AG08395 (cell line): ENCODE measurements at regions not wholly inside any gene's neighbourhood (a gene's known extent, or its start where the extent isn't known, plus 50 kb on each side); places are given as distances from the start of the nearest gene placed in this dataset.

Source experiments
- DNase-seq: peaks from one replicate; pipeline ENCODE4 v3.0.0; 2012; ENCODE audit warnings: mixed read lengths, low spot score

GRCh38 chr18:71505526-71505925 is 1038.6 kb downstream of the CBLN2 start:
- DNase-seq, result no peak

GRCh38 chr18:71503222-71503621 is 1040.9 kb downstream of the CBLN2 start:
- no peak for DNase-seq

- no peak for DNase-seq
These were observed 1058.5 kb downstream of the CBLN2 start for GRCh38 chr18:71485611-71486010.

- DNase-seq, result no peak
These were observed 1072.0 kb downstream of the CBLN2 start for GRCh38 chr18:71471963-71472725.

GRCh38 chr18:71456206-71456605 is 1087.9 kb downstream of the CBLN2 start:
- no peak for DNase-seq

GRCh38 chr18:71450257-71450656 is 1093.9 kb downstream of the CBLN2 start:
- DNase-seq, result no peak

DNA sequence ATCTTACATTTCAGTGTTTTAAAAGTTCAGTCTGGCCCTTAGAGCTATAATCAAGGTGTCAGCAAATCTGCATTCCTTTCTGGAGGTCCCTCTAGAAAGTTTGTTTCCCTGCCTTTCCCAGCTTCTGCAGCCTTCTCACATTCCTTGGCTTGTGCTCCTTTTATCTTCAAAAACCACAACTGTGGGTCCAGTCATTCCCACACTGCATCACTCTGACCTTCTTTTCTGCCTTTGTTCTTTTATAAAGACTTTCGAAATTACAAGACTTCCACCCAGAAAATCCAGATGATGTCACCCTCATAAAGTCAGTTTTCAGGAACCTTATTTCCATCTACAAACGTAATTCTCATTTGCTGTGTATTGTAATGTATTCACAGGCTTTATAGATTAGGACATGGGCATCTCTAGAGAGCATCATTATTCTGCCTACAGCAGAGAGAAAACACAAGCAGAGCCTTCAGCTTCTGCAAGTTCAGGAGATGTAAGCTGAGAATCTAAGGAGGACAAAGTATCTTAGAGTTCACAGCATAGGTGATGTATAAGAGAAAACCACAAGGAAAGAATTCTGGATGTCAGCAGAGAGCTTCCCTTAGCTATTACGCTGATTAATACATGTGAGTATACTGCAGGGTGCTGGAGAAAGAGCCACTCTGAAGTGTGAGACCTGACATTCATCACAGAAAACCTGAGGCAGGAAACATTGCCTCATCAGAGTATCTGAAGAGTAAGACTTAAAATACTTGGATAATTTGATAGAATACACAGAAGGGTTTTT is 1100.2 kb downstream of the CBLN2 start:
- DNase-seq, result no peak

GRCh38 chr18:71442731-71443141 is 1101.4 kb downstream of the CBLN2 start:
- DNase-seq, result no peak

- DNase-seq, result no peak
These were observed 1103.0 kb downstream of the CBLN2 start for GRCh38 chr18:71441156-71441555.

DNA sequence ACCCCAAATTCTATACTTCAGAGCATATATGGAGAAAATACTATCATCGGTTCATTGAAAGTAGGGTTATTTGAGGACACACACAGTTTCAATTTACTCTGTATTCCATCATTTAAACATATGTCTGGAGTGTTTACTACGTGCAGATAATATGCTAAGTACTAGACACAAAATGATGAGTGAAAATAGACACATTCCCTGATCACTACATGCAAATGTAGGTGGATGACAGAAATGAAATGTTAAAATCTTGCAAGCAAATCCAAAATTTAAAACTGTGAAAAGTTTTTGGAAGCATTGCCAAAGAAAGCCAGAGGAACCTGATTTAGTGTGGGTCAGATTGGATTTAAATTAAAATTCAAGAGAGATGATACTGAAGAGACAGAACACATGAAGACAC is 1106.6 kb downstream of the CBLN2 start:
- DNase-seq, result no peak

GRCh38 chr18:71433373-71433772 is 1110.8 kb downstream of the CBLN2 start:
- DNase-seq, result no peak

DNA sequence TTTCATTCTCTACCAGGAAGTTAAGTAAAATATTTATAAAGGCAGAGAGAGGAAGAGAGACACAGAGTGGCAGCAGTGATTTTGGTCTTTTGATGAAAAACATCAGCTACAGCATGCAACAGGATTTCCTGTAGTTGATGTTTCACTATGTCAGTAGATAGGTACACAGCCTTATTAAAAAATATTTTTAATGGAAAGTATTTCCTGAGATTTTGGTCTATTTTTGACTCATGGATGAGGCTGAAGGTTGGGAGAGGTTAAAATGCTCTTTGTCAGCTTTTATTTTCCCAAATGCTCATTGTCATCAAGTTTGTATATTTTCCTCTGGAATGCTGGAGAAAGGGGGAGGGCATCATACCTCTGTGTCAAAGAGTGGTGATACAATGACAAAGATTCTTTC is 1112.5 kb downstream of the CBLN2 start:
- DNase-seq, result no peak

DNA sequence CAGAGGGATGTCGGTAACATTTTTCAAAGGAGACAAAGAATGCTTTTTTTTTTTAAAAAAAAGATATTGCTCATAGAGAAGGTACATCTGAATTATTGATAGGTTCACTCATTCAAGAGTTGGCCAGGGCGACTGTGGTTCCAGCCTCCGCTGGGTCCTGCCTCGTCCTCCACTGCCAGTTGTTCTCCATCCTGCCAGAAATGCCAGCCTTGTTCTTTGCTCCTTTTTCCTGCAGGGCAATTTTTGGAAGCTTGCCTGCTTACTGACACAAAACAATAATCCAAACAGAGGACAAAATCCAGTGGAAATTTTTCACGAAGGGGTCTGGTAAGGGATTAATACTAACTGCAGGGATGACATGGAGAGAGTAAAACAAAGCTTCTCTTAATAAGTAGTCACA is 1113.0 kb downstream of the CBLN2 start:
- DNase-seq, result no peak

GRCh38 chr18:71426441-71426840 is 1117.7 kb downstream of the CBLN2 start:
- no peak for DNase-seq

DNA sequence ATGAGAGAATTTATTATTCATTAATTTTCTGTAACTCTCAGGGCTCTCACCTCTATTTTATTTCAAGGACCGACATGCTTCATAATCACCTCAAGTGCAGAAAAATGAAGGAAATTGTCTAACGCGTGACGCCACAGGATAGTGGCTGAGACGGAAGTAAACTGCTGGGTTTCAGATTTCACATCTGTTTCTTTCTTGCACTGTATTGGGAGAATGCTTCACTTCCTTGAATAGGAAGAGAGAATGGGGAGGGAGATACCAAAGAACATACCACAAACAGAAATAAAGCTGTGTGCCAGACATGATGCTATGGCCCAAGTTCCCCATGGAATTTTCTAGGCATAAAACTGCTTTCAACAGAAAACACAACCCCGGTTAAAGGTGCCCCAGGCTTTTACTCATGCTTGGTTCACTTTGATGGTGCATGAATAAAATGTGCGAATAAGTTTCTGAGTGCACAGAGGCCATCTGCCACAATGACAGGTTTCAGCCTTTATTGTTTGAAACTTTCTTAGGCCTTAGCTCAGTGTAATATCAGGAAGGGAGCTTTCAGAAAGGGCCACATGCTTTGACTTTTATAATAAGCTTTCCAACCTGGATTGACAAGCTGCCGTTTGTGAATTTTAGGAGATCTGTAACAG is 1116.4 kb downstream of the SOCS6 start:
- DNase-seq, result no peak

DNA sequence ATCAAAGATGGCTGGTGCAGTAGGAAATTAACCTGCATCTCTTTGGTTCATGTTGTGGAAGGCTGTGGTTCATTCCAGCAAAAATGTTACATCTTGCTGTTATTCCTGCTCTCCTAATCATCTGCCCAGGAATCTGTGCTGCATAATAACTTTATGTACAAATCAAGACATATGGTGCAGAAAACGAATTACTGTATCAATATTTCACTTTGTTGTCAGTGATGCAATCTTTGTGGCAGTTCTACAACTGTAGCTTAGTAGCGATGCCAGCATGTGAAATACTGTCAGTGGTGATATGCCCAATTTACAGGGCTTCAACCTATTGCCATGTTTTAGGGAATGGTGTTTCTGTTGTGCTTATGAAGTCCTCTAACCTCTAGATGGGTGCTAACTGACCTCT is 1114.7 kb downstream of the SOCS6 start:
- DNase-seq, result no peak

- DNase-seq, result no peak
These were observed 1109.7 kb downstream of the SOCS6 start for GRCh38 chr18:71398531-71398930.

DNA sequence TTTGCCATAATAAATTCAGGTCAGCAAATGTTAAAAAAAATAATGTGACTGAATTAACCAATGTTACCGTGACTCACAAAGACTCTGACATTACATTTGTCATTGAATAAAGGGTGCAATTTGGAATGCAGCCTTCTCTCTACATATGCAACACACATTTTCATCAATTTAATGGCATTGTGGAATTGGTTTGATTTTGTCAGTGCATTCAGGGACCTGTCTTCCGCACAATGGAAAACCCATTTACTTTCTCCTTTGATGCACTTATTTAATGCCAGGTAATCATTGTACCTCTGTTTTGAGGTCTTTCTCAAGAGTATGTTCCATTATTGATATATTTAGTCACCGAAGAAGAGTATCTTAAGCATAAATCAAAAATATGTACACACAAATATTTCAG is 1099.3 kb downstream of the SOCS6 start:
- DNase-seq, result no peak

GRCh38 chr18:71374294-71375000 is 1085.6 kb downstream of the SOCS6 start:
- DNase-seq, result no peak

GRCh38 chr18:71371951-71372605 is 1083.2 kb downstream of the SOCS6 start:
- no peak for DNase-seq

DNA sequence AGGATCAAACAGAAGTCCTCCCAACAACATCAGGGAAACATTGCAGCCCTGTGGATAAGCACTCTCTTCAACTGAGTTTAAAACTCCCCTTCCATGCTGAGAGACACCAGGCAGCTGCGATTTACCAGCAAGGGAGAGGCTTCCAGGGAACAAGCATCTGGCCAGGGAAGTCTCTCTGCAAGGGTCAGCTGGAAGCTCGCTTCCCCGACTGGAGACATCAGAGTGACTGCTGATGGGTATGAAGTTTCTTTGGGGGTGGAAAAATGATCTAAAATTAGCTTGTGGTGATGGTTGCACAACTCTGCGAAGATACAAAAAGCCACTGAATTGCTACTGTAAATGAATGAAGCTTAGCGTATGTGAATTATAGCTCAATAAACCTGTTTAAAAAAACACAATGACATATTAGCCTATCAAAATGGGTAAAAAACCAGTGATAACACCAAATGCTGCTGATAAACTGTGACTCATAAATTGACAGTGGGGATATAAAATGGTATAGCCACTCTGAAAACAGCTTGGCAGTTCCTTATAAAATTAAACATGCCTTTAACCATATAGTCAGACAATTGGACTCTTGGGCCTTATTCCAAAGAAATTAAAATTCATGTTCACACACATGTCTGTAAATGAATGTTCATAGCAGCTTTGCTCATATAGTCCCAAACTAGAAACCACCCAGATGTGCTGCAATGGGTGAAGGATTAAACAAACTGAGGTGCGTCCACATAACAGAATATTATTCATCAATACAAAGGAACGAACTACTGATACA is 1082.0 kb downstream of the SOCS6 start:
- DNase-seq, result no peak
